HCT116 (cell line): ENCODE measurements at regions not wholly inside any gene's neighbourhood (a gene's known extent, or its start where the extent isn't known, plus 50 kb on each side); places are given as distances from the start of the nearest gene placed in this dataset.

ENCODE experiments used
- ATAC-seq: fragments of 200-7000 bp; cut with Tn5 transposase; 2 replicates; pipeline ENCODE4 v1.9.1; 2020; ENCODE audit warnings: mild to moderate bottlenecking, moderate library complexity
- BruUV-seq: library from RNA; stranded (reverse); fragments of 400-500 nt; replicated peaks from 2 replicates; lab custom pipeline; 2021; lab: Mats Ljungman, UMichigan
- CTCF ChIA-PET: fragments of 300-600 bp; sonication (Branson Sonifier 250); formaldehyde crosslinking; loops from one replicate; lab custom pipeline; 2021; ENCODE audit warnings: antibody characterized with exemption; lab: Charles Lee
- POLR2A ChIA-PET: fragments of 300-600, 350-600 bp; sonication (Branson Sonifier 250); formaldehyde crosslinking; loops from one replicate; lab custom pipeline; 2021; ENCODE audit warnings: antibody characterized with exemption; lab: Charles Lee
- RAD21 ChIA-PET, 2 experiments: fragments of 300-600 bp; sonication (Branson Sonifier 250); formaldehyde crosslinking; loops; one replicate each; lab custom pipeline; 2023; ENCODE audit warnings: low total read pairs in 2 of 2; ENCODE audit not compliant: uncharacterized antibody in 2 of 2, unreplicated experiment in 2 of 2, low non-redundant PET in 1 of 2; lab: Charles Lee
- DNase-seq: peaks from one replicate; pipeline ENCODE4 v3.0.0-alpha.2; 2010; ENCODE audit warnings: low read depth, low spot score
- H2AFZ ChIP-seq: fragments of 200-600 bp; shearing (Covaris generic), sonication (generic); 2 replicates; pipeline ENCODE4 v1.6.1; 2017; ENCODE audit warnings: low read depth, mixed run types, mixed read lengths, antibody characterized with exemption, low read length; ENCODE audit not compliant: poor library complexity, severe bottlenecking
- H3K27ac ChIP-seq: 2 replicates; pipeline ENCODE4 v1.5.1; 2012; ENCODE audit warnings: low read depth, low read length
- H3K27me3 ChIP-seq: fragments of 200-600 bp; sonication (generic); 2 replicates; pipeline ENCODE4 v1.6.1; 2016; ENCODE audit warnings: mixed run types, low read length, mixed read lengths; ENCODE audit not compliant: insufficient read depth
- H3K36me3 ChIP-seq, 2 experiments: fragments of 200-500 bp in 1 of 2; fragments of 200-600 bp in 1 of 2; sonication (Bioruptor generic) in 1 of 2; sonication (generic) in 1 of 2; 2 replicates each; pipeline versions ENCODE4 v1.5.1 to v1.6.1; 2014 to 2016; ENCODE audit warnings: low read length in 2 of 2, inconsistent platforms in 1 of 2, mixed read lengths in 1 of 2, mixed run types in 1 of 2; ENCODE audit not compliant: insufficient read depth in 2 of 2, control insufficient read depth in 1 of 2
- H3K4me1 ChIP-seq, 2 experiments: fragments of 200-600 bp in 1 of 2; sonication (generic) in 1 of 2; 2 replicates each; pipeline versions ENCODE4 v1.5.1 to v1.6.1; 2012 to 2017; ENCODE audit warnings: low read length in 2 of 2, inconsistent platforms in 1 of 2, mild to moderate bottlenecking in 1 of 2, mixed read lengths in 1 of 2, mixed run types in 1 of 2, moderate library complexity in 1 of 2; ENCODE audit not compliant: insufficient read depth in 2 of 2, control insufficient read depth in 1 of 2
- H3K4me2 ChIP-seq: fragments of 200-600 bp; sonication (generic); 2 replicates; pipeline ENCODE4 v1.6.1; 2017; ENCODE audit warnings: mixed run types, low read length, mixed read lengths
- H3K4me3 ChIP-seq, 2 experiments: fragments of 200-600 bp in 1 of 2; sonication (generic) in 1 of 2; replicated peaks in 1 of 2; 2 replicates each; pipeline ENCODE4 v1.5.1; 2011 to 2016; ENCODE audit warnings: low read length in 2 of 2, control low read depth in 1 of 2, low read depth in 1 of 2, mild to moderate bottlenecking in 1 of 2, mixed read lengths in 1 of 2, mixed run types in 1 of 2
- H3K79me2 ChIP-seq: fragments of 200-600 bp; sonication (generic); 2 replicates; pipeline ENCODE4 v1.6.1; 2017; ENCODE audit warnings: mild to moderate bottlenecking, mixed run types, low read length, moderate library complexity, mixed read lengths; ENCODE audit not compliant: insufficient read depth
- H3K9ac ChIP-seq: fragments of 200-600 bp; sonication (generic); 2 replicates; pipeline ENCODE4 v1.6.1; 2016; ENCODE audit warnings: low read length, mixed read lengths
- H3K9me2 ChIP-seq: fragments of 200-600 bp; sonication (generic), shearing (Covaris generic); 2 replicates; pipeline ENCODE4 v1.6.1; 2017; ENCODE audit warnings: mixed run types, mild to moderate bottlenecking, moderate library complexity; ENCODE audit not compliant: insufficient read depth
- H3K9me3 ChIP-seq, 2 experiments: fragments of 200-500 bp in 1 of 2; fragments of 200-600 bp in 1 of 2; sonication (Bioruptor generic) in 1 of 2; sonication (generic) in 1 of 2; 2 replicates each; pipeline ENCODE4 v1.6.1; 2014 to 2017; ENCODE audit warnings: low read length in 2 of 2, mixed read lengths in 2 of 2, inconsistent platforms in 1 of 2, low read depth in 1 of 2, mild to moderate bottlenecking in 1 of 2, mixed run types in 1 of 2, moderate library complexity in 1 of 2; ENCODE audit not compliant: control insufficient read depth in 1 of 2, insufficient read depth in 1 of 2
- H4K20me1 ChIP-seq: fragments of 200-600 bp; sonication (generic), shearing (Covaris generic); 2 replicates; pipeline ENCODE4 v1.6.1; 2017; ENCODE audit warnings: mixed run types, mild to moderate bottlenecking, moderate library complexity; ENCODE audit not compliant: insufficient read depth
- CEBPB ChIP-seq: IDR thresholded peaks from 2 replicates; pipeline ENCODE4 v1.6.1; 2012; ENCODE audit warnings: low read depth
- EZH2 ChIP-seq: fragments of 200-600 bp; sonication (generic); IDR thresholded peaks from 2 replicates; pipeline ENCODE4 v1.6.1; 2017; ENCODE audit warnings: antibody characterized with exemption, mixed run types
- POLR2A ChIP-seq: IDR thresholded peaks from 2 replicates; pipeline ENCODE4 v1.7.0; 2011; ENCODE audit warnings: borderline replicate concordance; ENCODE audit not compliant: insufficient read depth, insufficient read length; ENCODE audit errors: extremely low read depth
- SP1 ChIP-seq: IDR thresholded peaks from 2 replicates; pipeline ENCODE4 v1.6.1; 2012; ENCODE audit warnings: low read depth
- TCF7L2 ChIP-seq: IDR thresholded peaks from 2 replicates; pipeline ENCODE4 v1.7.0; 2011; ENCODE audit warnings: borderline replicate concordance, inconsistent platforms; ENCODE audit not compliant: insufficient read depth, insufficient read length; ENCODE audit errors: extremely low read depth
- intact Hi-C: fragments of 100-400 bp; cut with micrococcal nuclease; formaldehyde crosslinking; loops from 2 replicates; pipeline ENCODE4 v1.10.0; 2022
- TF ChIP-seq, protein P1 (sequence below): IDR thresholded peaks from 2 replicates; pipeline ENCODE4 v1.6.1; 2011; ENCODE audit warnings: mild to moderate bottlenecking, low read length, moderate library complexity; ENCODE audit not compliant: insufficient replicate concordance; ENCODE audit errors: extremely low read depth

DNA sequence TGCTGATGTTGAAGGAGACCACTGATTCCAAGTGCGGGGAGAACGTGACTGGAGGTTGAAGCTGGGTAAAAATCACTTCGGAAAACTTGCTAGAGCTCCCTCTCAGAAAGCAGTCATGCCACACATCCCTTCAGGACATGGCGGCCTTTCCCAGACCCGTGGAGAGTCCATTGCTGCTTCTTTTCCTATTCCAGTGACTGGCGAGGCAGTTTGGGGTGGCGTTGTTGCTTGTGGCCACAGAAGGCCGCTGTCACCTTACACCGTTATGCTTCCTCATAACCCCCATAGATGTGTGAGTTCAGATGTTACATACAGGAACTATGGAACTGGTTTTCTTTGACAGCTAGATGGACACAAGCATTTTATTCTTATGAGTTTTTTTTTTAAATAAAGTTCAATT lies 235.6 kb upstream of the POM121L12 start:
- Histone ChIP-seq H3K79me2 (no peaks in the 10 kb centered on the region), H3K27me3 (no peaks in the 10 kb centered on the region), H3K9me3 (peaks cover 3 to 11% of the 10 kb centered on the region in 2 experiments; a peak in 2 of 4 replicates), H3K4me3 (no peak overlapping the region), H3K9me2 (no peaks in the 10 kb centered on the region), H2AFZ (no peak overlapping the region), H3K36me3 (no peaks in the 10 kb centered on the region), H3K4me2 (no peak overlapping the region), H3K4me1 (no peaks in the 10 kb centered on the region), H4K20me1 (no peaks in the 10 kb centered on the region), H3K9ac (no peak overlapping the region), H3K27ac (no peak overlapping the region)
- DNase-seq, result no peak
- no TSS peak for BruUV-seq
- TF ChIP-seq, protein P1, sequence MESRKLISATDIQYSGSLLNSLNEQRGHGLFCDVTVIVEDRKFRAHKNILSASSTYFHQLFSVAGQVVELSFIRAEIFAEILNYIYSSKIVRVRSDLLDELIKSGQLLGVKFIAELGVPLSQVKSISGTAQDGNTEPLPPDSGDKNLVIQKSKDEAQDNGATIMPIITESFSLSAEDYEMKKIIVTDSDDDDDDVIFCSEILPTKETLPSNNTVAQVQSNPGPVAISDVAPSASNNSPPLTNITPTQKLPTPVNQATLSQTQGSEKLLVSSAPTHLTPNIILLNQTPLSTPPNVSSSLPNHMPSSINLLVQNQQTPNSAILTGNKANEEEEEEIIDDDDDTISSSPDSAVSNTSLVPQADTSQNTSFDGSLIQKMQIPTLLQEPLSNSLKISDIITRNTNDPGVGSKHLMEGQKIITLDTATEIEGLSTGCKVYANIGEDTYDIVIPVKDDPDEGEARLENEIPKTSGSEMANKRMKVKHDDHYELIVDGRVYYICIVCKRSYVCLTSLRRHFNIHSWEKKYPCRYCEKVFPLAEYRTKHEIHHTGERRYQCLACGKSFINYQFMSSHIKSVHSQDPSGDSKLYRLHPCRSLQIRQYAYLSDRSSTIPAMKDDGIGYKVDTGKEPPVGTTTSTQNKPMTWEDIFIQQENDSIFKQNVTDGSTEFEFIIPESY, result no peak
- TF ChIP-seq EZH2, result no peak
- intact Hi-C loops, result no loop called here
- ChIA-PET RAD21 (no interaction called here), POLR2A (no interaction called here), CTCF (no interaction called here)
- no peak for ATAC-seq

DNA sequence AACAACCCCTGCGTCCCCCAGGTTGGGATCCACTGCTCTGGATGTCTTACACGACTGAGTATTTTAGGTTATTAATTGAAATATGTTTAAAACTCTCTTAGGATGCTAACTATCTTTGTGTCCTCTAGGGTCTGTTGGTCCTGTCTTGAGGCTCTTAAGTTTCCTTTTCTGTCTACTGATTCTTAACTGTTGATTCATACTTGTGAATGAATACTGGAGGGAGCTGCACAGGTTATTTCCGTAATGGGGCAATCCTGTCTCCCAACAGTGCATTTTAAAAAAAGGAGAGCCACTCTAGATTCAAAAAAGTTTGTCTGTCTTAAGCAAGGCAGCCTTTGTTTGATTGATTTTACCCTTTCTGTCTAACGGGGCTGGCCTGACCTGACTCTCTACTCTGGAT lies 237.6 kb upstream of the POM121L12 start:
- CTCF ChIA-PET, result no interaction called here
- Histone ChIP-seq H3K79me2 (no peaks in the 10 kb centered on the region), H3K36me3 (no peaks in the 10 kb centered on the region), H3K4me2 (no peak overlapping the region), H4K20me1 (no peaks in the 10 kb centered on the region), H3K4me3 (no peak overlapping the region), H2AFZ (no peak overlapping the region), H3K9ac (no peak overlapping the region), H3K9me3 (peaks cover 3 to 7% of the 10 kb centered on the region in 2 experiments; a peak in 2 of 4 replicates), H3K27ac (no peak overlapping the region), H3K27me3 (no peaks in the 10 kb centered on the region), H3K4me1 (no peaks in the 10 kb centered on the region), H3K9me2 (no peaks in the 10 kb centered on the region)
- DNase-seq (no peak), ATAC-seq (no peak)
- TF ChIP-seq POLR2A, result no peak
- TF ChIP-seq SP1, result no peak
- no peak for TF ChIP-seq TCF7L2
- TF ChIP-seq CEBPB, result no peak
- POLR2A ChIA-PET, result no interaction called here
- no TSS peak for BruUV-seq
- intact Hi-C loops, result no loop called here
- RAD21 ChIA-PET, result no interaction called here
